GM19035 (cell line): ENCODE measurements at regions not wholly inside any gene's neighbourhood (a gene's known extent, or its start where the extent isn't known, plus 50 kb on each side); places are given as distances from the start of the nearest gene placed in this dataset.

Experiments
- ATAC-seq: cut with Tn5 transposase; IDR thresholded peaks from one replicate; pipeline ENCODE4 v1.9.1; 2021; ENCODE audit not compliant: unreplicated experiment

DNA sequence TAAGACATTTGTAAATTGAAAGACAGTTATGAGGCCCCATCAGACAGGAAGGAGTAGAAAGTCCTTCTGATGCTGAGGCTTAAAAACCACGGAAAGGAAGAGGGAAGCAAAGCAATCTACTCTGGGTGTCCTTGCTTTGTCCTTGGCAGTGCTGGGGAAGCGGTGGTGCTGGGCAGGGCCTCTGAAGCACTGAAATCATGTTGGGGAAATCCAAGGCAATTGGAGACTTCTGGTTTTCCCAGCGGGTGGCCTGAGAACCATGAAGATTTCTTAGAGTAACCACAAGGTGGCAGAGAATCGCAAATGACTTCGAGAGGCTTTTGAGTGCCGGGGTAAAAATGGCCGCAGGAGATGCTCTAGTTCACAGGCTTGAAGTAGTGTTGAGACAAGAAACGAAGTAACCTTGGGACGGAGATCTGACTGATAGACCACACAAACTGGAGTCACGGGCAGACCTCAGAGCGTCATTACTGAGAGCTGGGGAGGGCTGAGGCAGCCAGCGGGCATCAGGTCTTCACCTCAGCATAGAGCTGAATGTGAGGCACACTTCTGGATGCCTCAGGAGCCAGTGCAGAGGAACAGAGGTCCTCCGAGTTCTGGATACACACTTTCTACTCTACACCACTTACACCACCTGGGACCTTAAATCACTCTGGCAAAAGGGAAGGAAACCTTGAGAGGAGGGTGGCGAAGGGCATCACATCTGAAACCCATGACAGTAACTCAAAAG is 130.7 kb upstream of the GPRIN3 start:
- peak; percentile 65 for ATAC-seq

DNA sequence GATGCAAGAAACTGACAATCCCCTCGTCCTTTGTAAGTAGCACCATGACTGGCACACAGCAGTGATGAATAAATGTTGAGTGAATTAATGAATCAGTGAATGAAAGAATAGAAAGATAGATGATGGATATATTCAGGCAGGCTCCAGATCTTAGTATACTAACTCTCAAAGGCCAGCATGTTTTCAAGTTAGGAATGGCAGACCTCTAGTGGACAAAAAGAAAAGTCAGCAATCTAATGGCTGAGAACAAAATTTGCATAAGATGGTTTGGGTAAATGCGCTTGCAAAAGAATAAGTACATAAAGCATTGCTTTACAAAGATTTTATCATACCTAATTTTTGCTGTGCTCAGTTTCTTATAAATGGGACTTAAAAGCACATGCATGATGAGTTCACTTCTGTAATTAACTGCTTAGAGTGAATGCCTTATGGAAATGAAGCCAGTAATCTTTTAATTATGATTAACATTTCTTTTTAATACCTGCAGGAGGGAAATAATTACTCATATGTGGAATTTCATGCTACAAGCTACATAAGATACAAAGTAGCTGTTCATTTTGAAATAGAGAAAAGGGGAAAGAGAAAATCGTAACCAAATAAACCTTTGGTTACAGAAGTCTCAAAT is 126.9 kb upstream of the GPRIN3 start:
- ATAC-seq, result peak; percentile 81

DNA sequence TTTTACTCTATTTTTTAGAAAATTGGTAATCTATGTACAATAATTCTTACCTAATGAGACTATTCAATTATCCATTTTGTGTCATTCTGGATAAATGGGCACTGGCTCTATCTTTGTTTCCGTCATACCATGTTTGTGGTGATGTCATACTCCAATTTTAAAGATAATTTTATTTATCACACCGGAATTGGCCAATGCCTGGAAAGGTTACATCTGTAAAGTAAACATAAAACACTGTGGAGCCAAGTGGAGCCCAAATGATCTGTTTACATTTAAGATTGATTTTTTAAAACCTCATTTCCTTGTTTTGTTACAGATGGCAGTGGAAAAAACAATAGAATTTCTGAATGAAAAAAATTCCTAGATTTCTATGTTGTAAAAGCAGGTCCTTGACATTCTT is 120.2 kb upstream of the GPRIN3 start:
- ATAC-seq, result no peak

DNA sequence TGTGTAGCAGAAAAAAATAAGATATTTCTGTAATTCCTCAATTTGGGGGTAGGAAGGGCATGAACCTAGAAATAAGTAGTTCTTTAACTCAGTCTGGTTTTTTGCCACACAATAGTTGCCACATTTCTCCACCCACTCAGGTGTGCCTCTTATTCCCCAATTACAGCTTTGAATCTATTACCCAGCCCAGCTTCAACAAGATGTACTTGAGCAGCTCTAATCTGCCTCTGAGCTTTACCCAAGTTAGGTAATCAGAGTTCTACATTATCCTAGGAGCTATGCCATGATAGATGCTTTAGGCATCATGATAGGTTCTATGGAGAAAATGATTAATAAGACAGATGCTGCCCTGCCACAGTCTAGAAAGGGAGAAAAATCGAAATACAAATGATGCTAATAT is 117.4 kb upstream of the GPRIN3 start:
- no peak for ATAC-seq

DNA sequence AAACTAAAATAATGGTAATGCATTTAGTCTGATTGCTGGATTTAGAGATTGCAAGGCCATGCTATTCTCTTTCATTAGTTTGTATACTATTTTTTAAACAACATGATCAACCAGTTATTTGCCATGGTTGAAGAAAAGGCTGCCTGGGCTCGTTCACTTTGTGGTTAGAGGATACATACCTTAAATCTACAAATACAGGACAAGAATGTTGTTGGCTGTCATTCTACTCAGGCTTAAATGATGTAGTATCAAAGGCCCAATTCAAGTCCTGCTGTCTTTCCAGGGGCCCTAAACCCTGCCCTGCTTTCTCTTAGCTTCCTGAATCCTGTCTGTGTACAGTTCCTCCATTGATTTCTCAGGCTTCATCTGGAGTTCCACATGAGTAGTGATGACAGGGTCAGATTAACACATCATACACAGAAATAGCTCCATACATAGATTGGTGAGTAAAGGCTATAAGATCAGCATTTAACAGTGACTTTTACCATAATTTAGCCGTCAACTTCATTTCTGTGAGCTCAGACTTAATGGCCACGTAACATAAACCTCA is 114.9 kb upstream of the GPRIN3 start:
- ATAC-seq, result no peak

DNA sequence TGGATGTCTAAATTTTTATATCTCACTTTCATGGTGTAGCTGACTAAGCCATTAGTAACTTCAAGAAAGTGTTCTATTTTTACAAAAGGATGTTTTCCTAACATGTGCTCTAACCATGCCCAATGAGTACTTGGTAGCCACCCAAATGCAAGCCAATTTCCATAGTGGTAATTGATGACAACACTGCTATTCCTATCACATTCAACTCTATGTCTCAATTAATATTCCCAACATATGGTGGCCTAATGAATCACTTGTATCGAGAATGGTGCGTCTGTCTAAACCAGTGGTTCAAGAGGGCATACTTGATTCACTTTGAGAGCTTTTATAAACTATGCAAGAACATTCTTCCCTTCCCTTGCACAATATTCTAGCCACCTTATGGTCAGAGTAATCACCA is 112.9 kb upstream of the GPRIN3 start:
- ATAC-seq, result no peak

DNA sequence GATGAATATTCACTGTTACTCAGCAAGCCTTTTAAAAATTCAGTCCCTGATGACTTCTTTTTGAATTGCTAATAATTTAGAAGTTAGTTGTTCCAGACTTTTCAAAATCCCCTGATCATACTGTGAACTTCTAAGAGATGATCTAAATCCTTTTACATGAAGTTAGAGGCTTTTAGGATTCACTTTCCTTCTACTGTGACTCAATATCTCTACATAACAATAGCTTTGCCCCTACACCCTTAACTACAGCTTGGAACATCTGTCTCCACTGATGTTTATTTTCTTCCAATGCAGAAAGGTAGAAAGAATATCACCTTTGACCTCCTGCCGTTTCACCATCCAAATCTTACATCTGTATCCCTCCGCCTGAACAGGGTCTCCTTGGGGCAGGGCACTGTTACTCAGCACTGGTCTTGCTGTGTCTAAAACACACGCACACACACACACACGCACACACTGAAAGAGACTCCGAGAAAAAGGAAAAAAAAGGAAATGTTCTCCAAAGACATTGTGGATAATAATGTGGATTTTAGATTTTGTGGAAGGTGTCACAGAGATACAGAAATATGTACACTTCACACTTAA is 111.6 kb upstream of the GPRIN3 start:
- no peak for ATAC-seq

DNA sequence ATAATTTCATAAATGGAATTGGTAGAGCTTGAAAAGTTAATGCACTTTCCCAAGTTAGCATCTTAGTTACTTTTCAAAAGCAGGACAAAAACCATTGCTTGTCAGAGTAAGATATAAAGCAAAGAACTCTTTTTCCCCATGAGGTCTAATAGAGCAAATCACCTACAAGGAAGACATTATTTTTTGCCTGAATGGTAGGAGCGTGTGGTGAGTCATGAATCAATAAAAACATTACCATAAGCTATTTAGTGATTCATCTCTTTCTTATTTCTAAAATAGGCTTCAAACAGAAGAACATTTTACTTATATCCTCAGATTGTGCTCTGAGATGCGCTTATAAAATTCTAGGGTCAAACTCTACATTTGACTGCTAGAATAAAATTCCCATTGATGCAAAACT is 109.4 kb upstream of the GPRIN3 start:
- no peak for ATAC-seq

DNA sequence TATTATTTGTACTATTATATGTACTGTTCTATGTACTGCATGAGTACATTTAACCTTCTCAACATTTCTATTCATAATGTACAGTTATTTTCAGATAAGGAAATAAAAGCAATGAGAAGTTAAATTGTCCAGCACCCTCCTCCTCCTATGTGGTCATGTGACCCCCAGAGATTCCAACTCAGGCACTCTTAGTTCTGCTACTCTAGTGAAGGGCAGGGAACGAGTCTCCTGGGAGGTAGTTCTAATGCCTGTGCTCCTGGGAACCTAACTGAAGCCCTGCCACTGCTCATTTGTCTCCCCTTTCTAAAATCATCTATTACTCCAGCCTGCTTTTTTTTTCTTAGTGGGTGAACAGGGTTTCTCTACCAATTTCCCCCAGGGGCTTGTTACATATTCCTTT is 105.9 kb upstream of the GPRIN3 start:
- ATAC-seq, result no peak

DNA sequence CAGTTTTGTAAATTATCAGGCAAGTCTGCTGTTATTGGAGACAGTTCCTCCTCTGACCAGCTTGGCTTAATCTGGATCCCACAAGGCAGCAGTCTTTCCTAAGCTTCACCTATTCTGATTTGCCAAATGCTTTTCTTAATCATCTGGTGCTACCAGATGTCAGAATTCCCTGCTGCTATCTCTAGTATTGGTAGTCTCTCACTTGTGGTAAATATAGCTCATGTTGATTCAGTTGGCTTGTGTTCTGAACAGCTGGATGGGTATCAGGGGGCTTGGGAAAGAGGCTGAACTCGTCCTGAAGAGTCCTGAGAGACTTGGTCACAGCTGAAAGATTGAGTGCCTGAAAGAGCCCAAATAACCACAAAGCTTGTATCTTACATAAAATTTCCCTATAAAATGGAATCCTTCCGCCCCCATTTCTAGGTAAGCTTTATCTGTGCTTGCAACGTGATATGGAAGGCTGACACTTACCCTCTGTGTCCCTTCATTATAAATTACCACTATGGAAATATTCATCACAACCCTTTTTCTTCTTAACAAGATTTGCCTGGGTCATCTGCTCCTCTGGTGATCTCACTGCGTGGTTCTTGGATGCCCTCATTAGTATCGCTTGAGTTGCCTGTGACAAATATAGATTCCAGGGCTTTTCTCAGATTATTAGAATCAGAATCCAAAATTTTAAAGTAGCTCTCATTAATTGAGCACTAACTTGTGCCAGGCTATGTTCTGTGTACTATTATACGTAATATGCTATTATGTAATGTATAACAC is 104.1 kb upstream of the GPRIN3 start:
- ATAC-seq, result no peak

DNA sequence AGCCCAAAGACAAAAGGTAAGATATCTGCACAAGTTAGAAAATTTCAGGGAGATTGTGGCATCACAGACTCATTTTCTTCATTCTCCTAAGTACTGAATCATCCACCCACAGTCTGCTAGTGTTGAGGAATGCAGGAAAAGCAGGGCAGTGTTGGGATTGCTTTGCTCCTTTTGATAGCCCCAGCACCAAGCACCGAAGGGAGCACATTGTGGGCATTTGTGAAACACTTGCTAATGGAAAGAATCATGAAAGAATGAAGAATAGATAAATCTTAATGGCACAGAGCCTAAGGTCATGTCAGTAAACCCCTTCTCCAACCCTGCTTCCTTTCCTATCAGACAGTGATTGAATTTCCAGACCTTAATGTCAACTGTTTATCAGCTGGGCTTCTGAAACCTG is 103.1 kb upstream of the GPRIN3 start:
- no peak for ATAC-seq

DNA sequence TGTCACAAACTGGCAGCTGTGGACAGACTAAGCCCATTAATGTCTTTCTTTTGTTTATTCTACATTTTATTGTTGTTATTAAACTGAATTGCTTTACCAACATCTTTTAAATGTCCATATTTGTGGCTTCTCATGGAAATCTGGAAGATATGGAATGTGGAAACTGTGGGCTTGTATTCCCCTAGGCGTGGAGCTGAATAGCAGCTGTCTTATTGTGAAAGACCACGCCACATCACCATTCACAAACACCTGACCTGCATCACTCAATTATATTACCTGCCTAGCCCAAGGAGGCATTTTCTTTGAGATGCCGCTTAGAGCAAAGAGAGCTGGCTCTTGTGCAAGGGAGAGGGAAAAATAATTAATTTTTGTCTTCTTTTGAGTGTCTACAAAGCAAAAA is 96.9 kb upstream of the GPRIN3 start:
- ATAC-seq, result no peak

DNA sequence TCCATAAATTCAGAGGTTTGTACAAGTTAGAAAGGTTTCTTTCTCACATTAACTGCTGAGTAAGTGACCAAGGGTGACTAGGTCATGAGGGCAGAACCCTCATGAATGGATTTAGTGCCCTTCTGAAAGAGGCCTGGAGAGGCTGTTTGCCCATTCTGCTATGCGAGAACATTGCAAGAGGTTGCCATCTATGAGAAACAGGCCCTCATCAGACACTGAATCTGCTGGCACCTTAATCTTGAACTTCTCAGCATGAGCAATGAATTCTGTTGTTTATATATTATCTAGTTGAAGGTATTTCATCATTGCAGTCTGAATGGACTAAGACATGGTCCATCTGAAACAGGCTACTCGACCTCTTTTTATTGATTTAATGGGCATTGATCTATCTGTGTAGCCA is 96.2 kb upstream of the GPRIN3 start:
- no peak for ATAC-seq

DNA sequence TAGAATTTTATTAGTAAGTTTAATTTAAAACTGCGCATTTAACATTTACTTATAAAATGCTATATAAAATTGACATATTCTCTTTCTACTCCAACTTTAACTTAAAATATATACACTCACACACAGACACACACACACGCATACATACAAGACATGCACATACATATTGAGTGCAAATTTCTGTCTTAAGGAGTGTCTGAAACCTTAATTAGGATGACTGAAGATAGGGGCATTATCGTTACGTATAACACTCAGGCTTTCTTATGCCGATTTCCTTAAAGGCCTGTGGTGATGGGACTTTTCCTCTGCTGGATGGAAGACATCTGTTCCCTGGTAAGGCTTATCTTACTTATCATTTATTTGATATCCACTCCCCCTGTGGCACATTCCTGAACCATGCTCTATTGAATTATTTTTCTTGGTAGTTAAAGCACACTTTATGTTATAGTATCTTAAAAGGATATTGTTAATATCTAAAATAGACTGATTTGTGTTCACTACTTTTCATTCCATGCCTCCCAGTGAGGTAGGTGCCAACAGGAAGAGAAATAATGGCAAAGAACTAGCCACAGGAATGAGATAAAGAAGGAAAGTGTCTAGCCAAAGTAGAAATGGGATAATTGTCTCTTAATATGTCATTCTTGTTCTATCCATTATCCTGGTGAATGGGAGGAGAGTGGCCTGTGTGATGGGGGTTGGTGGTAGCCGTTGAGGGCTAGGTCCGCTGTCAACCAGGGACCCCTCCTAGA is 92.9 kb upstream of the GPRIN3 start:
- no peak for ATAC-seq

DNA sequence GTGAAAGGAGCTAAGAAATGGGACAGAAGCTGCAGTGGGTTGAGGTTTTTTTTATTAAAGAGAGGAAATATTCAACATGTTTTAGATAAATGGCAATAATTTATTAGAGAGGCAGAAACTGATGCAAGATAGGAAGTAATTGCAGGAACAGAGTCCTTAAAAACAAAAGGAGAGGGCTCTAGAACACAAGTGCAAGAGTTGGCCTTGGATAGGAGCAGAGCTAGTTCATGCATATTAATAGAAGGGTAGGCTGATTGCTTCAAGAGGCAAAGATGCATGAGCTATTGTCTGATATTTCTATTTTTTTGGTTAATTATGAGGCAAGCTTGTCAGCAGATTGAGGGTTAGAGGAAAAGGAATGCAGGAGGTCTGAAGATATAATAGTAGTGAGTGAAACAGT is 91.0 kb upstream of the GPRIN3 start:
- no peak for ATAC-seq

DNA sequence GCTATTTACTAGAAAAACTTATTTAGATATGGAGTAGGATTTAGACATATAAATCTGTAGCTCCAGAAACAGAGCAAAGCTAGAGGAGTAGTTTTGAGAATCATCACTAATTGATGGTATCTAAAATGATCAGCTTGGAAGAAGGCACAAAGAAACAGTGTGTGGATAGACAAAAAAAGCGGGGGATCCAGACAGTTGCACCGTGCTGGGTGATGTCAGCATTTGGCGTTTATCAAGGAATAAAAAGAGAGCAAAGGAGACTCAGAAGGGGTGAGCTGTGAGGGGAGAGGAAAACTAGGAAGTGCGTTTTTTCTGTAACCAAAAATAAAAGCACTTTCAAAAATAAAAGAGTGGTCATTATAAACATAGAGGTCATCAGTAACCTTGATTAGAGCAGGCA is 90.5 kb upstream of the GPRIN3 start:
- no peak for ATAC-seq

DNA sequence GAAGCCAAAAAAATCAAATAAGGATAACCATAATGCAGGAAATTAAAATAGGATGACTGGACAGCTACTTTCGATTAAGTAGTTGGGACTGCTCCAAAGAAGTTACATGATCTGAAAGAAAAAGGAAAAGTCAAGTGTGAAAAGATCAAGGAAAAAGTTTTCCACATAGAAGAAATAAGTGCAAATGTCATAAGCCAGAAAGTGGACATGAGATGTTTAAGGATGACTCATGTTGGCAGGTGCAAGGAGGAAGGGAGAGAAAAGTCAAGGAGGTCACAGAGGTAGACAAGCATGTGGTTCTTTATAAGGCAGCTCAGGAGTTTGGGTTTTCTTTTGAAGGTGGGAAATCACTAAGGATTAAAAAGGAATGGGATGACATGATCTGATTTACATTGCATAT is 89.8 kb upstream of the GPRIN3 start:
- ATAC-seq, result no peak

DNA sequence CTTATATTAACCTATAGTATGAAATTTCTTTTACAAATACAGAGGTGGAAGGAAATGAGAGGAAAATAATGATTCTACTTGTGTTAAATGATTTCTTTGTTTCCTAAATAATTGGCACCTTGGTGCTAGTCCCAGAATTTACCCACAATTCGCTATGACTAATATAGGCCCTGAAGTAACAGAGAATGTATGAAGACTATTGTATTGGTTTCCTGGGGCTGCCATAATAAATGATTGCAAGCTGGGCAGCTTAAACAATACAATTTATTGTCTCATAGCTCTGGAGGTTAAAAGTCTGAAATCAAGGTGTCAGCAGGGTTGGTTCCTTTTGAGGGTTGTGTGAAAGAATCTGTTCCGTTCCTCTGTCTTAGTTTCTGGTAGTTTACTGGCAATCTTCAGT is 74.8 kb upstream of the GPRIN3 start:
- ATAC-seq, result no peak

DNA sequence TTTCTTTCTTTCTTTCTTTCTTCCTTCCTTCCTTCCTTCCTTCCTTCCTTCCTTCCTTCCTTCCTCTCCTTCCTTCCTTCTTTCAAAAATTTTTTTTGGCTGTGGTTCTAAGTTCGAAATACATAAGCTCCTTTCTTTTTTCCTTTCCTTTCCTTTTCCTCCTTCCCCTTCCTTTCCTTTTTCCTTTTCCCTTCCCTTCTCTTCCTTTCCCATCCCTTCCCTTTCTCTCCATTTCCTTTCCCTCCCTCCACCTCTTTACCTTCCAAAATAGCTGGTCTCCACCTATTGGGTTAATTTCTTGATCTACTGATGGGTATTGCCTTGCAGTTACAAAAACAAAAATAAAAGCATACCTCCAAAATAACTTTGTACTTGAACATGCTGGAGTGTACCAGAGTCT is 73.4 kb upstream of the GPRIN3 start:
- no peak for ATAC-seq

DNA sequence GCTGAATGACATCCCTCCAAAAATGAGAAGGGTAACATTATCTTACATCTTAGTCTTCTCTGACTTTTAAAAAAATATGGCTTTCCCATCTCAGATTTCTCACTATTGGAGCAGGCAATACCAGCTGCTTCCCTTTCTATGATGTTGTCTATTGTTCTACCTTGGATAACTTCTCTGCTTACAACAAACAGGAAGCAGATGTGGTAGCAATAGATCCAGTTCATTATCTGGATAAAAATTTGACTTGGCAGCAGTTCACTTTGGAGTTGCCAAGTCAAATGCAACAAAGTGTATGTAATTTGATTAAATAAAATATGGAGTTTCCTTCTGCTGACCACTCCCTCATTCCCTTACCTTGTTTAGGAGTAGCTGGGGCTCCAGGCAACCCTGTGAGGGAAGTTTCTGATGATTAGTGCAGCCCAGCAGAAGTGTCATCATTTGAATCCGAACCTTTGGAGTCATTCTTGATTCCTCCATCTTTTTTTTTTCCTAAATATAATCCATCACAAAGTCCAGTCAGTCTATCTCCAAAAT is 72.0 kb upstream of the GPRIN3 start:
- ATAC-seq, result no peak

DNA sequence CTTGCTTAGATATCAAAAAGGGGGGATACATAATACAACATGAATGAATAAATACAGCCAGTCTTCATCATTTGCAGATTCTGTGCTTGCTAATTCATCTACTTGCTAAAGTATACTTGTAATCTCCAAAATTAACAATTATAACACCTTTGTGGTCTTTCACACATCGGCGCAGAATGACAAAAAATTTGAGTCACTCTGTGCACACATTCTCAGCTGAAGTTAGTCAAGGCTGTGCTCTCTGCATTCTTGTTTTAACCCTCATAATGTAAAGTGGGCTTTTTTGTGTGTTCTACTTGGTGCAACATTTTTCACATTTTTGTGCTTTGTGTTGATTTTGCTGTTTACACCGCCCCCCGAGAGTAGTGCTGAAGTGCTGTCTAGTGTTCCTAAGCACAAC is 65.8 kb upstream of the GPRIN3 start:
- no peak for ATAC-seq
